Left ventricle myocardium inferior (tissue), 1 donor: ENCODE measurements at regions not wholly inside any gene's neighbourhood (a gene's known extent, or its start where the extent isn't known, plus 50 kb on each side); places are given as distances from the start of the nearest gene placed in this dataset.

ENCODE experiments used
- DNase-seq: peaks from one replicate; pipeline ENCODE4 v3.0.0-alpha.2; 2020
- H3K27ac ChIP-seq: fragments of 200-600 bp; replicated peaks from 2 replicates; pipeline ENCODE4 v1.8.0; 2021
- H3K27me3 ChIP-seq: fragments of 200-600 bp; 2 replicates; pipeline ENCODE4 v1.8.0; 2021; ENCODE audit warnings: low read depth
- H3K36me3 ChIP-seq: fragments of 200-600 bp; 2 replicates; pipeline ENCODE4 v1.8.0; 2021
- H3K4me1 ChIP-seq: fragments of 200-600 bp; 2 replicates; pipeline ENCODE4 v1.8.0; 2021
- H3K4me3 ChIP-seq: fragments of 200-600 bp; 2 replicates; pipeline ENCODE4 v1.8.0; 2021; ENCODE audit warnings: mild to moderate bottlenecking, moderate library complexity
- H3K9me3 ChIP-seq: fragments of 200-600 bp; replicated peaks from 2 replicates; pipeline ENCODE4 v1.8.0; 2021
- CTCF ChIP-seq: fragments of 200-600 bp; IDR thresholded peaks from 2 replicates; pipeline ENCODE4 v1.8.0; 2021; ENCODE audit warnings: antibody characterized with exemption, mild to moderate bottlenecking, borderline replicate concordance
- intact Hi-C: fragments of 100-400 bp; cut with micrococcal nuclease; formaldehyde crosslinking; loops from one replicate; pipeline ENCODE4 v1.11.0; 2022
- donor health status: DM: no; HTN: yes; CAD: no; lungs with severe emphysema.

- Histone ChIP-seq H3K27me3 (no peaks in the 10 kb centered on the region), H3K27ac (no peak overlapping the region), H3K9me3 (peaks cover 17% of the 10 kb centered on the region), H3K4me1 (no peaks in the 10 kb centered on the region), H3K4me3 (no peak overlapping the region), H3K36me3 (no peaks in the 10 kb centered on the region)
- DNase-seq: no peak
- no peak for TF ChIP-seq CTCF
- intact Hi-C loops: no loop called here
Observed at GRCh38 chr12:89173678-89174077, 178.6 kb downstream of the DUSP6 start.

GRCh38 chr12:89173096-89173495 is 179.2 kb downstream of the DUSP6 start:
- H3K27me3 ChIP-seq: no peaks in the 10 kb centered on the region
- H3K4me3 ChIP-seq: no peak overlapping the region
- intact Hi-C loops: no loop called here
- no peak for TF ChIP-seq CTCF
- H3K4me1 ChIP-seq: no peaks in the 10 kb centered on the region
- peaks cover 17% of the 10 kb centered on the region for H3K9me3 ChIP-seq
- DNase-seq: no peak
- H3K36me3 ChIP-seq: no peaks in the 10 kb centered on the region
- no peak overlapping the region for H3K27ac ChIP-seq

GRCh38 chr12:89172224-89172623 is 180.1 kb downstream of the DUSP6 start:
- Histone ChIP-seq H3K4me3 (no peak overlapping the region), H3K27ac (no peak overlapping the region), H3K9me3 (peaks cover 17% of the 10 kb centered on the region), H3K27me3 (no peaks in the 10 kb centered on the region), H3K4me1 (no peaks in the 10 kb centered on the region), H3K36me3 (no peaks in the 10 kb centered on the region)
- no peak for TF ChIP-seq CTCF
- intact Hi-C loops: no loop called here
- no peak for DNase-seq

- Histone ChIP-seq H3K27ac (no peak overlapping the region), H3K36me3 (no peaks in the 10 kb centered on the region), H3K4me1 (peaks cover 25% of the 10 kb centered on the region), H3K27me3 (no peaks in the 10 kb centered on the region), H3K9me3 (peaks cover 17% of the 10 kb centered on the region), H3K4me3 (no peak overlapping the region)
- no peak for TF ChIP-seq CTCF
- no peak for DNase-seq
- intact Hi-C loops: no loop called here
Observed at GRCh38 chr12:89169321-89169720, 183.0 kb downstream of the DUSP6 start.

GRCh38 chr12:89167986-89168385 is 184.3 kb downstream of the DUSP6 start:
- H3K4me1 ChIP-seq: peaks cover 38% of the 10 kb centered on the region
- H3K27me3 ChIP-seq: no peaks in the 10 kb centered on the region
- no peak for TF ChIP-seq CTCF
- no peaks in the 10 kb centered on the region for H3K36me3 ChIP-seq
- H3K4me3 ChIP-seq: no peak overlapping the region
- DNase-seq: no peak
- intact Hi-C loops: no loop called here
- peak overlapping the region; percentile 7 for H3K27ac ChIP-seq
- peaks cover 17% of the 10 kb centered on the region for H3K9me3 ChIP-seq

- Histone ChIP-seq H3K27me3 (no peaks in the 10 kb centered on the region), H3K4me1 (peaks cover 50% of the 10 kb centered on the region), H3K27ac (peak overlapping the region; percentile 61), H3K4me3 (no peak overlapping the region), H3K36me3 (no peaks in the 10 kb centered on the region), H3K9me3 (peaks cover 4% of the 10 kb centered on the region)
- intact Hi-C loops: no loop called here
- no peak for TF ChIP-seq CTCF
- DNase-seq: no peak
Observed at GRCh38 chr12:89166525-89166934, 185.8 kb downstream of the DUSP6 start.
